ENCODE measurements at regions not wholly inside any gene's neighbourhood (a gene's known extent, or its start where the extent isn't known, plus 50 kb on each side); places are given as distances from the start of the nearest gene placed in this dataset.

GRCh38 chr2:142599504-142599903, 278.0 kb upstream of the KYNU start:
- Histone ChIP-seq H3K4me2 (ENCODE audit: insufficient read depth, low read length) (no peak overlapping the region), H3K4me1 (ENCODE audit: control insufficient read depth, extremely low read depth, insufficient read depth, low read length) (no peaks in the 10 kb centered on the region), H3K4me3 (replicated peaks in 1 of 3; ENCODE audit: insufficient read depth in 1 of 3, low read depth in 1 of 3, low read length in 3 of 3) (no peak overlapping the region), H3K9me1 (replicated peaks; ENCODE audit: control insufficient read depth, extremely low read depth, insufficient read depth, low read length) (no peaks in the 10 kb centered on the region), H3K9me3 (replicated peaks; ENCODE audit: control insufficient read depth, insufficient read depth, low read length) (no peaks in the 10 kb centered on the region), H4K20me1 (replicated peaks; ENCODE audit: control insufficient read depth, extremely low read depth, insufficient read depth, low read length) (no peaks in the 10 kb centered on the region), H3K79me2 (ENCODE audit: control insufficient read depth, insufficient read depth, low read length) (no peaks in the 10 kb centered on the region), H3K27ac (ENCODE audit: insufficient read depth, low read depth, low read length) (no peak overlapping the region), H3K36me3 (ENCODE audit: control insufficient read depth in 2 of 2, extremely low read depth in 1 of 2, insufficient read depth in 2 of 2, low read length in 2 of 2) (no peaks in the 10 kb centered on the region), H3K27me3 (ENCODE audit: control insufficient read depth in 2 of 2, insufficient read depth in 2 of 2, low read length in 2 of 2) (no peaks in the 10 kb centered on the region), H3K9ac (replicated peaks; ENCODE audit: extremely low read depth, insufficient read depth, low read length) (no peak overlapping the region), H2AFZ (ENCODE audit: low read depth, low read length) (no peak overlapping the region)
- intact Hi-C loops (cut with micrococcal nuclease) = no loop called here
- FAIRE-seq (no peak), DNase-seq (ENCODE audit: low read depth, low spot score) (no peak)
- POLR2A ChIA-PET = no interaction called here
- BruUV-seq (replicated peaks) = no TSS peak
- no peak for TF ChIP-seq MAX (IDR thresholded peaks at IDR 0.05; ENCODE audit: insufficient read depth, insufficient read length)
- TF ChIP-seq POLR2A (IDR thresholded peaks at IDR 0.05; ENCODE audit: low read depth, low read length) = no peak
- no peak for TF ChIP-seq MYC (IDR thresholded peaks at IDR 0.05; ENCODE audit: low read depth, low read length)
- no peak for TF ChIP-seq POLR2AphosphoS5 (IDR thresholded peaks at IDR 0.05; ENCODE audit: insufficient read depth, low read depth, low read length)
- no peak for TF ChIP-seq FOS (IDR thresholded peaks at IDR 0.05; ENCODE audit: borderline replicate concordance, insufficient read depth, low read length)
- no peak for TF ChIP-seq CTCF (IDR thresholded peaks at IDR 0.05; ENCODE audit: extremely low read depth in 1 of 2, insufficient read depth in 1 of 2, low read depth in 1 of 2, low read length in 2 of 2)
- TF ChIP-seq GATA2 (IDR thresholded peaks at IDR 0.05; ENCODE audit: insufficient read depth, insufficient read length, low read depth, low read length) = no peak
- TF ChIP-seq EZH2 (IDR thresholded peaks at IDR 0.05; ENCODE audit: borderline replicate concordance, low read depth, low read length, severe bottlenecking) = no peak
- TF ChIP-seq JUN (IDR thresholded peaks at IDR 0.05; ENCODE audit: borderline replicate concordance, insufficient read depth, insufficient read length, low read depth) = no peak
- CTCF ChIA-PET = interaction anchor here (1.0 kb wide), 1 partner anchor 36 kb away, joined by 3 read pairs; no protein-coding TSS in a partner anchor
- dilution Hi-C loops (cut with MboI; ENCODE audit: extremely low pct_ligation_motif_present, low sequenced_read_pairs) = no loop called here

Data from endothelial cell of umbilical vein (primary cell).